Gastroesophageal sphincter (tissue), 3 donors: ENCODE measurements at regions not wholly inside any gene's neighbourhood (a gene's known extent, or its start where the extent isn't known, plus 50 kb on each side); places are given as distances from the start of the nearest gene placed in this dataset.

Experiments
- POLR2A ChIP-seq, 2 donors: fragments of 450-650 bp; IDR thresholded peaks; one replicate each; pipeline ENCODE4 v1.6.1; 2017; ENCODE audit warnings: antibody characterized with exemption in 2 of 2, mild to moderate bottlenecking in 2 of 2, moderate library complexity in 1 of 2
- POLR2AphosphoS5 ChIP-seq: sonication (generic); formaldehyde crosslinking; IDR thresholded peaks from one replicate; pipeline ENCODE4 v1.6.1; 2017; ENCODE audit warnings: antibody characterized with exemption
- TF ChIP-seq, protein P1 (sequence below), 4 experiments: fragments of 200-600 bp in 2 of 4; fragments of 450-650 bp in 2 of 4; sonication (generic) in 1 of 4; IDR thresholded peaks; one replicate each; pipeline ENCODE4 v1.5.1; 2017 to 2019; ENCODE audit warnings: antibody characterized with exemption in 4 of 4, mild to moderate bottlenecking in 2 of 4, moderate library complexity in 2 of 4

GRCh38 chr1:173328961-173329360, 121.8 kb upstream of the TNFSF4 start:
- TF ChIP-seq POLR2A (IDR thresholded peaks at IDR 0.05) (no peak), POLR2AphosphoS5 (no peak)
- TF ChIP-seq, protein P1, sequence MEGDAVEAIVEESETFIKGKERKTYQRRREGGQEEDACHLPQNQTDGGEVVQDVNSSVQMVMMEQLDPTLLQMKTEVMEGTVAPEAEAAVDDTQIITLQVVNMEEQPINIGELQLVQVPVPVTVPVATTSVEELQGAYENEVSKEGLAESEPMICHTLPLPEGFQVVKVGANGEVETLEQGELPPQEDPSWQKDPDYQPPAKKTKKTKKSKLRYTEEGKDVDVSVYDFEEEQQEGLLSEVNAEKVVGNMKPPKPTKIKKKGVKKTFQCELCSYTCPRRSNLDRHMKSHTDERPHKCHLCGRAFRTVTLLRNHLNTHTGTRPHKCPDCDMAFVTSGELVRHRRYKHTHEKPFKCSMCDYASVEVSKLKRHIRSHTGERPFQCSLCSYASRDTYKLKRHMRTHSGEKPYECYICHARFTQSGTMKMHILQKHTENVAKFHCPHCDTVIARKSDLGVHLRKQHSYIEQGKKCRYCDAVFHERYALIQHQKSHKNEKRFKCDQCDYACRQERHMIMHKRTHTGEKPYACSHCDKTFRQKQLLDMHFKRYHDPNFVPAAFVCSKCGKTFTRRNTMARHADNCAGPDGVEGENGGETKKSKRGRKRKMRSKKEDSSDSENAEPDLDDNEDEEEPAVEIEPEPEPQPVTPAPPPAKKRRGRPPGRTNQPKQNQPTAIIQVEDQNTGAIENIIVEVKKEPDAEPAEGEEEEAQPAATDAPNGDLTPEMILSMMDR (IDR thresholded peaks at IDR 0.05): no peak
